ENCODE measurements at regions not wholly inside any gene's neighbourhood (a gene's known extent, or its start where the extent isn't known, plus 50 kb on each side); places are given as distances from the start of the nearest gene placed in this dataset.

- Histone ChIP-seq H3K9me3 (no peaks in the 10 kb centered on the region), H3K4me2 (no peak overlapping the region), H3K27ac (no peak overlapping the region), H3K4me3 (no peak overlapping the region), H3K4me1 (peaks cover 6% of the 10 kb centered on the region; the same call in 1 of the 3 replicates)
- WGBS (ENCODE audit: missing lambda C conversion rate) = 79% methylated on average over 1 of the region's 1 CpG
- TF ChIP-seq NR3C1 (IDR thresholded peaks at IDR 0.05) = no peak
- peak in 1 of 2 experiments; percentile 35; a peak in 2 of 4 replicates for TF ChIP-seq CEBPB (IDR thresholded peaks at IDR 0.05)
- CTCF ChIA-PET = no interaction called here
- no peak for FAIRE-seq
- no peak for ATAC-seq
- POLR2A ChIA-PET = no interaction called here
- DNase-seq (ENCODE audit: low read depth in 1 of 2, low spot score in 1 of 2) = no peak
These were observed 1413.0 kb downstream of the PCDH7 start for GRCh38 chr4:32133141-32133540.

GRCh38 chr4:32133734-32134133, 1413.6 kb downstream of the PCDH7 start:
- TF ChIP-seq PBX3 (IDR thresholded peaks at IDR 0.05) = no peak
- no peak for TF ChIP-seq ZSCAN20 (CRISPR knock-in tag; IDR thresholded peaks at IDR 0.05)
- TF ChIP-seq PHF8 (IDR thresholded peaks at IDR 0.05; ENCODE audit: borderline replicate concordance, low read depth) = no peak
- no peak for TF ChIP-seq E2F6 (IDR thresholded peaks at IDR 0.05; ENCODE audit: borderline replicate concordance, low read depth)
- TF ChIP-seq MAZ (IDR thresholded peaks at IDR 0.05; ENCODE audit: borderline replicate concordance, low read depth, low read length) = no peak
- TF ChIP-seq CHD2 (IDR thresholded peaks at IDR 0.05; ENCODE audit: low read length, partially characterized antibody) = no peak
- no peak for TF ChIP-seq EHF (CRISPR knock-in tag; IDR thresholded peaks at IDR 0.05)
- no peak for TF ChIP-seq NPAS2 (CRISPR knock-in tag; IDR thresholded peaks at IDR 0.05; ENCODE audit: borderline replicate concordance)
- no peak for TF ChIP-seq POLR2AphosphoS2 (conservative IDR thresholded peaks at IDR 0.05; ENCODE audit: low read length)
- no peak for TF ChIP-seq CTCF (IDR thresholded peaks at IDR 0.05)
- no peak for TF ChIP-seq SMC3 (IDR thresholded peaks at IDR 0.05)
- no peak for TF ChIP-seq BCL3 (IDR thresholded peaks at IDR 0.05)
- no peak for TF ChIP-seq ELK1 (IDR thresholded peaks at IDR 0.05; ENCODE audit: low read depth, low read length)
- no peak for TF ChIP-seq NFE2L2 (conservative IDR thresholded peaks at IDR 0.05; ENCODE audit: low read length)
- TF ChIP-seq RARB (CRISPR knock-in tag; IDR thresholded peaks at IDR 0.05) = no peak
- Histone ChIP-seq H3K4me2 (no peak overlapping the region), H3K9me3 (no peaks in the 10 kb centered on the region), H3K27ac (no peak overlapping the region), H3K4me3 (no peak overlapping the region), H3K4me1 (peaks cover 6% of the 10 kb centered on the region; the same call in 1 of the 3 replicates)
- DNase-seq (ENCODE audit: low read depth in 1 of 2, low spot score in 1 of 2) (no peak), FAIRE-seq (no peak), ATAC-seq (no peak)
- ChIA-PET CTCF (no interaction called here), POLR2A (no interaction called here)

- no peak for DNase-seq (ENCODE audit: low read depth in 1 of 2, low spot score in 1 of 2)
- no peak for TF ChIP-seq FOXS1 (CRISPR knock-in tag; IDR thresholded peaks at IDR 0.05)
- no peak for TF ChIP-seq KDM1A (IDR thresholded peaks at IDR 0.05; ENCODE audit: low read depth)
- no peak for TF ChIP-seq FOSB (CRISPR knock-in tag; IDR thresholded peaks at IDR 0.05)
- TF ChIP-seq ESRRA (IDR thresholded peaks at IDR 0.05; ENCODE audit: borderline replicate concordance, low read length) = no peak
- no peak for TF ChIP-seq ZSCAN20 (CRISPR knock-in tag; IDR thresholded peaks at IDR 0.05)
- TF ChIP-seq RCOR1 (IDR thresholded peaks at IDR 0.05; ENCODE audit: low read depth, low read length) = no peak
- TF ChIP-seq ATOH8 (CRISPR knock-in tag; IDR thresholded peaks at IDR 0.05; ENCODE audit: low read depth) = no peak
- CTCF ChIA-PET = no interaction called here
- Histone ChIP-seq H3K9me3 (no peaks in the 10 kb centered on the region), H3K4me1 (peaks cover 6% of the 10 kb centered on the region; the same call in 1 of the 3 replicates), H3K4me3 (no peak overlapping the region), H3K27ac (no peak overlapping the region), H3K4me2 (0 out of 3 replicates have a peak overlapping the region, but pooled peaks have one; percentile 8)
- no peak for ATAC-seq
- no peak for FAIRE-seq
- POLR2A ChIA-PET = no interaction called here
These were observed 1415.5 kb downstream of the PCDH7 start for GRCh38 chr4:32135642-32136041.
